Astrocyte of the spinal cord (primary cell): ENCODE measurements at regions not wholly inside any gene's neighbourhood (a gene's known extent, or its start where the extent isn't known, plus 50 kb on each side); places are given as distances from the start of the nearest gene placed in this dataset.
"Not testable (repeated sequence)": the region's sequence is repeated elsewhere in the genome, so short reads cannot be mapped to it uniquely, and the experiment has no call there.

Source experiments
- DNase-seq: peaks from one replicate; pipeline ENCODE4 v3.0.0; 2011; ENCODE audit warnings: low read depth, low spot score
- H3K4me3 ChIP-seq: 2 replicates; pipeline ENCODE4 v1.5.1; 2011; ENCODE audit warnings: low read depth, mild to moderate bottlenecking, low read length, moderate library complexity
- in situ Hi-C: cut with HindIII; loops from 2 replicates; pipeline ENCODE4 v1.10.0; 2017; ENCODE audit warnings: low sequenced_read_pairs
- TF ChIP-seq, protein P1 (sequence below): IDR thresholded peaks from 2 replicates; pipeline ENCODE4 v1.5.1; 2012; ENCODE audit warnings: low read depth, mild to moderate bottlenecking, low read length, inconsistent platforms

DNA sequence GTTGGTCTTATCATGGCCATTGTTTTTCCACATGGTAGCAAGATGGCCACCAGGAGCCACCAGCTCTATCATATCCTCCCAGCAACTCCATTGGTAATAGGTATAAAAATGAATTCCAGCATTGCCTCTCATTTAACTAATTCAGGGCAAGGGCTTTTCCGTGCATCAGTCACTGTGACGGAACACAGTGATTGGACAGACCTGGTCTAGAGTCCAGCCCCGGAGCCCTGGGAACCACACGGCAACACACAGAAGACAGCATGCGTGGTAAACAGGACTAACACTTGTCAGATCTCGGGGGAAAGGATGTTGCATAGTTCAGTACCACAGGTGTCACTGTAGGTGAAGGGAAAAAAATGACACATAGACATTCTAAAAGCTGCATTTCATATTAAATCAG lies 638.0 kb upstream of the RBFOX1 start:
- no peak overlapping the region for H3K4me3 ChIP-seq
- no peak for DNase-seq
- TF ChIP-seq, protein P1, sequence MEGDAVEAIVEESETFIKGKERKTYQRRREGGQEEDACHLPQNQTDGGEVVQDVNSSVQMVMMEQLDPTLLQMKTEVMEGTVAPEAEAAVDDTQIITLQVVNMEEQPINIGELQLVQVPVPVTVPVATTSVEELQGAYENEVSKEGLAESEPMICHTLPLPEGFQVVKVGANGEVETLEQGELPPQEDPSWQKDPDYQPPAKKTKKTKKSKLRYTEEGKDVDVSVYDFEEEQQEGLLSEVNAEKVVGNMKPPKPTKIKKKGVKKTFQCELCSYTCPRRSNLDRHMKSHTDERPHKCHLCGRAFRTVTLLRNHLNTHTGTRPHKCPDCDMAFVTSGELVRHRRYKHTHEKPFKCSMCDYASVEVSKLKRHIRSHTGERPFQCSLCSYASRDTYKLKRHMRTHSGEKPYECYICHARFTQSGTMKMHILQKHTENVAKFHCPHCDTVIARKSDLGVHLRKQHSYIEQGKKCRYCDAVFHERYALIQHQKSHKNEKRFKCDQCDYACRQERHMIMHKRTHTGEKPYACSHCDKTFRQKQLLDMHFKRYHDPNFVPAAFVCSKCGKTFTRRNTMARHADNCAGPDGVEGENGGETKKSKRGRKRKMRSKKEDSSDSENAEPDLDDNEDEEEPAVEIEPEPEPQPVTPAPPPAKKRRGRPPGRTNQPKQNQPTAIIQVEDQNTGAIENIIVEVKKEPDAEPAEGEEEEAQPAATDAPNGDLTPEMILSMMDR, result no peak
- in situ Hi-C loops, result no loop called here

DNA sequence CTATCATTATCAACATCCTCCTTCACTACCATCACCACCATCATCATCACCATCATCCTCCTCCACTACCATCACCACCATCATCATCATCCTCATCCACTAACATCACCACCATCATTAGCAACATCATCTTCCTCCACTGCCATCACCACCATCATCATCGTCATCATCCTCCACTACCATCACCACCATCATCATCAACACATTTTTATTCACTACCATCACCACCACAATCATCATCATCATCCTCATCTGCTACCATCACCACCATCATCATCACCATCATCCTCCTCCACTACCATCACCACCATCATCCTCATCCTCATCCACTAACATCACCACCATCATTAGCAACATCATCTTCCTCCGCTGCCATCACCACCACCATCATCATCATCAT lies 639.2 kb upstream of the RBFOX1 start:
- H3K4me3 ChIP-seq, in situ Hi-C loops, DNase-seq: not testable (repeated sequence)

GRCh38 chr16:6692874-6693273 lies 639.8 kb upstream of the RBFOX1 start:
- TF ChIP-seq, protein P1, result no peak

GRCh38 chr16:6690741-6691140 lies 641.9 kb upstream of the RBFOX1 start:
- TF ChIP-seq, protein P1, result no peak
- no peak overlapping the region for H3K4me3 ChIP-seq
- DNase-seq, result no peak
- in situ Hi-C loops, result no loop called here

More at GRCh38 chr16:6692874-6693273, 639.8 kb upstream of the RBFOX1 start:
- no peak overlapping the region for H3K4me3 ChIP-seq
- in situ Hi-C loops, result no loop called here
- no peak for DNase-seq

- no peak for DNase-seq
- in situ Hi-C loops, result no loop called here
- no peak overlapping the region for H3K4me3 ChIP-seq
- TF ChIP-seq, protein P1, result no peak
These were observed 643.0 kb upstream of the RBFOX1 start for GRCh38 chr16:6689643-6690042.

DNA sequence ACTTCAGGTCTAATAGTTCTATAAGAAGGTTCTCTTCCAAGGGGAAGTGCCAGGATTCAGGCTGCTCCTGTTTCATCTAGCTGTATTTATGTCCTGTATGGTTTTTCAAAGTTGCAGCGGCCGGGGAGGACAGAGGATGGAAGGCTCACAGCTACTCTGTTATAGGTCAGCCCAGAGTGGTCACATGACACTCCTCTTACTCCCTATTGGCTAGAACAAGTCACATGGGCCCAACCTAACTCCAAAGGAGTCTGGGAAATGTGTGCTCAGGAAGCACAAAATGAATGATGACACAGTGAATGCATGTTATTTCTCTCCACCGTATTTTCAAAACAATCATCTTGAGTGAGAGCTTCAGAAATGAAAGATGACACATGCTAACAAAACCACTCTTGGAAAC lies 645.1 kb upstream of the RBFOX1 start:
- in situ Hi-C loops, result no loop called here
- no peak for DNase-seq
- no peak overlapping the region for H3K4me3 ChIP-seq
- TF ChIP-seq, protein P1, result no peak

GRCh38 chr16:6684076-6684673 lies 648.5 kb upstream of the RBFOX1 start:
- DNase-seq, result no peak

More at GRCh38 chr16:6684076-6684673, 648.5 kb upstream of the RBFOX1 start:
- H3K4me3 ChIP-seq, result no peak overlapping the region
- in situ Hi-C loops, result no loop called here
- TF ChIP-seq, protein P1, result no peak
